MM.1S (cell line): ENCODE measurements at regions not wholly inside any gene's neighbourhood (a gene's known extent, or its start where the extent isn't known, plus 50 kb on each side); places are given as distances from the start of the nearest gene placed in this dataset.

Experiments used
- DNase-seq: peaks from one replicate; pipeline ENCODE4 v3.0.0-alpha.2; 2015
- H2AFZ ChIP-seq: fragments of 300-600 bp; sonication (generic); 2 replicates; pipeline ENCODE4 v1.6.0; 2016; ENCODE audit warnings: antibody characterized with exemption, low read length
- H3F3A ChIP-seq: fragments of 300-600 bp; sonication (generic); 2 replicates; pipeline ENCODE4 v1.6.1; 2016; ENCODE audit warnings: mild to moderate bottlenecking, antibody characterized with exemption, low read length, moderate library complexity, mixed read lengths; ENCODE audit not compliant: insufficient read depth
- H3K27ac ChIP-seq: fragments of 300-600 bp; sonication (generic); 2 replicates; pipeline ENCODE4 v1.5.1; 2016; ENCODE audit warnings: mild to moderate bottlenecking, low read length
- H3K27me3 ChIP-seq: fragments of 300-600 bp; sonication (generic); replicated peaks from 2 replicates; pipeline ENCODE4 v1.6.0; 2016; ENCODE audit warnings: low read length; ENCODE audit not compliant: insufficient read depth
- H3K36me3 ChIP-seq: fragments of 300-600 bp; sonication (generic); replicated peaks from 2 replicates; pipeline ENCODE4 v1.6.1; 2016; ENCODE audit warnings: mild to moderate bottlenecking, low read length, mixed read lengths; ENCODE audit not compliant: insufficient read depth
- H3K4me1 ChIP-seq: fragments of 300-600 bp; sonication (generic); 2 replicates; pipeline ENCODE4 v1.6.1; 2016; ENCODE audit warnings: low read length, mixed read lengths
- H3K4me2 ChIP-seq: fragments of 300-600 bp; sonication (generic); 2 replicates; pipeline ENCODE4 v1.6.0; 2016; ENCODE audit warnings: low read depth, low read length
- H3K4me3 ChIP-seq: fragments of 300-600 bp; sonication (generic); 2 replicates; pipeline ENCODE4 v1.5.1; 2016; ENCODE audit warnings: low read length, mixed read lengths
- H3K79me2 ChIP-seq: fragments of 300-600 bp; sonication (generic); 2 replicates; pipeline ENCODE4 v1.6.1; 2016; ENCODE audit warnings: mixed run types, low read length, mixed read lengths
- H3K9ac ChIP-seq: fragments of 300-600 bp; sonication (generic); 2 replicates; pipeline ENCODE4 v1.6.1; 2016; ENCODE audit warnings: low read length, mixed read lengths
- H3K9me2 ChIP-seq: fragments of 300-600 bp; sonication (generic); replicated peaks from 2 replicates; pipeline ENCODE4 v1.6.1; 2016; ENCODE audit warnings: mild to moderate bottlenecking, low read length, mixed read lengths; ENCODE audit not compliant: insufficient read depth
- H3K9me3 ChIP-seq: fragments of 300-600 bp; sonication (generic); replicated peaks from 2 replicates; pipeline ENCODE4 v1.6.1; 2016; ENCODE audit warnings: mild to moderate bottlenecking, low read length, mixed read lengths; ENCODE audit not compliant: insufficient read depth
- H4K20me1 ChIP-seq: fragments of 300-600 bp; sonication (generic); 2 replicates; pipeline ENCODE4 v1.6.1; 2016; ENCODE audit warnings: mild to moderate bottlenecking, low read length, moderate library complexity, mixed read lengths; ENCODE audit not compliant: insufficient read depth
- CTCF ChIP-seq: fragments of 300-600 bp; sonication (generic); IDR thresholded peaks from 2 replicates; pipeline ENCODE4 v1.5.1; 2016; ENCODE audit warnings: antibody characterized with exemption, low read length, mixed read lengths
- EZH2 ChIP-seq: fragments of 300-600 bp; sonication (generic); optimal IDR thresholded peaks from 2 replicates; pipeline ENCODE3; 2017; ENCODE audit warnings: low read depth, mild to moderate bottlenecking, antibody characterized with exemption, low read length, mixed read lengths
- EZH2phosphoT487 ChIP-seq: fragments of 300-600 bp; sonication (generic); IDR thresholded peaks from 2 replicates; pipeline ENCODE4 v1.6.1; 2018; ENCODE audit warnings: antibody characterized with exemption, low read length

- Histone ChIP-seq H3K4me2 (no peak overlapping the region), H3K79me2 (no peaks in the 10 kb centered on the region), H3K27ac (no peak overlapping the region), H3K9me2 (no peaks in the 10 kb centered on the region), H3K27me3 (no peaks in the 10 kb centered on the region), H3K9me3 (no peaks in the 10 kb centered on the region), H3K4me1 (no peaks in the 10 kb centered on the region), H3K36me3 (no peaks in the 10 kb centered on the region), H3K9ac (no peak overlapping the region), H4K20me1 (no peaks in the 10 kb centered on the region), H3K4me3 (no peak overlapping the region), H2AFZ (no peak overlapping the region), H3F3A (no peaks in the 10 kb centered on the region)
- TF ChIP-seq EZH2phosphoT487 (no peak), EZH2 (no peak), CTCF (no peak)
- no peak for DNase-seq
Measured at GRCh38 chr2:234565201-234565600, 68.3 kb upstream of the ARL4C start.

GRCh38 chr2:234564699-234565098 is 67.8 kb upstream of the ARL4C start:
- H3K4me1 ChIP-seq: no peaks in the 10 kb centered on the region
- TF ChIP-seq CTCF: no peak
- TF ChIP-seq EZH2: no peak
- no peak for TF ChIP-seq EZH2phosphoT487
- H3K9ac ChIP-seq: no peak overlapping the region
- H3K4me2 ChIP-seq: no peak overlapping the region
- H2AFZ ChIP-seq: no peak overlapping the region
- H3K4me3 ChIP-seq: no peak overlapping the region
- no peak overlapping the region for H3K27ac ChIP-seq
- H3K9me3 ChIP-seq: no peaks in the 10 kb centered on the region
- H3K79me2 ChIP-seq: no peaks in the 10 kb centered on the region
- H3K9me2 ChIP-seq: no peaks in the 10 kb centered on the region
- no peaks in the 10 kb centered on the region for H3F3A ChIP-seq
- DNase-seq: no peak
- H4K20me1 ChIP-seq: no peaks in the 10 kb centered on the region
- H3K27me3 ChIP-seq: no peaks in the 10 kb centered on the region
- H3K36me3 ChIP-seq: no peaks in the 10 kb centered on the region

GRCh38 chr2:234559609-234560008 is 62.7 kb upstream of the ARL4C start:
- DNase-seq: no peak
- no peaks in the 10 kb centered on the region for H3K79me2 ChIP-seq
- no peak overlapping the region for H3K4me3 ChIP-seq
- no peaks in the 10 kb centered on the region for H3K9me3 ChIP-seq
- no peak overlapping the region for H3K27ac ChIP-seq
- TF ChIP-seq EZH2phosphoT487 (no peak), CTCF (no peak), EZH2 (no peak)
- H2AFZ ChIP-seq: no peak overlapping the region
- H3K36me3 ChIP-seq: no peaks in the 10 kb centered on the region
- no peaks in the 10 kb centered on the region for H3K9me2 ChIP-seq
- H4K20me1 ChIP-seq: no peaks in the 10 kb centered on the region
- H3K27me3 ChIP-seq: no peaks in the 10 kb centered on the region
- no peak overlapping the region for H3K9ac ChIP-seq
- no peaks in the 10 kb centered on the region for H3K4me1 ChIP-seq
- H3F3A ChIP-seq: no peaks in the 10 kb centered on the region
- no peak overlapping the region for H3K4me2 ChIP-seq
